ENCODE measurements at regions not wholly inside any gene's neighbourhood (a gene's known extent, or its start where the extent isn't known, plus 50 kb on each side); places are given as distances from the start of the nearest gene placed in this dataset.
A peak's percentile ranks its signal among the peaks of the same experiment; 100 is the strongest.

DNA sequence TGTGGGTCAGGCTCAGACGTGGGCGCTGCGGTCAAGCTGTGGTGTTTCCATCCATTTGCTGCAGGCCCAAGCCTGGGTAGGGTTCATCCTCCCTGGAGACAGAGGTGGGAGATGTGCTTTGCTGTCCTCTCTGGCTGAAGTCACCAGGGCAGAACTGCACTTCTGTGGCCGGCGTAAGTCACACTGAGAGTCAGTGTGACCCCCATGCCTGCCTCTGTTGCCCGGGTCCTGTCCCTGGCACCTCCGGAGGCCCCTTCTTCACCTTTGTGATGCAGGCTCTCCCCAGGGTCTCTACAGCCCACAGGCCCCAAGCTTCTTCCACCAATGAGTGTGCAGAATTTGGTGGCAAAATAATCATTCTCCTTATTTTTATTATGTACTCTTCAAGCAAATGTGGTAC lies 53.8 kb upstream of the DACT2 start:
- H3K4me3 ChIP-seq (ENCODE audit: control insufficient read depth, low read depth, low read length): no peak overlapping the region
- DNase-seq (ENCODE audit: low read depth): no peak
- TF ChIP-seq, protein P1, sequence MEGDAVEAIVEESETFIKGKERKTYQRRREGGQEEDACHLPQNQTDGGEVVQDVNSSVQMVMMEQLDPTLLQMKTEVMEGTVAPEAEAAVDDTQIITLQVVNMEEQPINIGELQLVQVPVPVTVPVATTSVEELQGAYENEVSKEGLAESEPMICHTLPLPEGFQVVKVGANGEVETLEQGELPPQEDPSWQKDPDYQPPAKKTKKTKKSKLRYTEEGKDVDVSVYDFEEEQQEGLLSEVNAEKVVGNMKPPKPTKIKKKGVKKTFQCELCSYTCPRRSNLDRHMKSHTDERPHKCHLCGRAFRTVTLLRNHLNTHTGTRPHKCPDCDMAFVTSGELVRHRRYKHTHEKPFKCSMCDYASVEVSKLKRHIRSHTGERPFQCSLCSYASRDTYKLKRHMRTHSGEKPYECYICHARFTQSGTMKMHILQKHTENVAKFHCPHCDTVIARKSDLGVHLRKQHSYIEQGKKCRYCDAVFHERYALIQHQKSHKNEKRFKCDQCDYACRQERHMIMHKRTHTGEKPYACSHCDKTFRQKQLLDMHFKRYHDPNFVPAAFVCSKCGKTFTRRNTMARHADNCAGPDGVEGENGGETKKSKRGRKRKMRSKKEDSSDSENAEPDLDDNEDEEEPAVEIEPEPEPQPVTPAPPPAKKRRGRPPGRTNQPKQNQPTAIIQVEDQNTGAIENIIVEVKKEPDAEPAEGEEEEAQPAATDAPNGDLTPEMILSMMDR (conservative IDR thresholded peaks at IDR 0.05; ENCODE audit: control insufficient read depth, insufficient read depth, low read depth, low read length): no peak

DNA sequence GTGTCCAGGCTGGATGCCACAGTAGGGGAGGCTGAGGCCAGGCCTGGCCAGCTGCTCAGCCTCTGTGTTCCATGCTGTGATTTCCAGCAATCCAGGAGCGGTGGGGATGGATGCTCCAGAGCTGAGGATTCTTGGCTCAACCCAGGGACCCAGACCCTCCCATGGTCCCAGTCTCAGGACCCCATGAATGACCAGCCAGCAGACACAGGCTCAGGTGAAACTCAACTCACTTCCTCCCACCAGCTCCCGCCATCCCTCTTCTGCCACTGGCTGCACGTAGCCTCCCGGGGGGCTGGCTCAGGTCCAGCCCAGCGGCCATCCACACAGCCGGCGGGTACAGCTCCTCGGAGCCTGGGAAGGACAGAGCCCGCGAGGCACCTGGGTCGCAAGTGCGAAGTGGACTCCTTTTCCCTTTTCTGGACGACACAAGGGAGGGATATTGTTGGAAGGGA lies 54.5 kb upstream of the DACT2 start:
- no peak for DNase-seq (ENCODE audit: low read depth)

DNA sequence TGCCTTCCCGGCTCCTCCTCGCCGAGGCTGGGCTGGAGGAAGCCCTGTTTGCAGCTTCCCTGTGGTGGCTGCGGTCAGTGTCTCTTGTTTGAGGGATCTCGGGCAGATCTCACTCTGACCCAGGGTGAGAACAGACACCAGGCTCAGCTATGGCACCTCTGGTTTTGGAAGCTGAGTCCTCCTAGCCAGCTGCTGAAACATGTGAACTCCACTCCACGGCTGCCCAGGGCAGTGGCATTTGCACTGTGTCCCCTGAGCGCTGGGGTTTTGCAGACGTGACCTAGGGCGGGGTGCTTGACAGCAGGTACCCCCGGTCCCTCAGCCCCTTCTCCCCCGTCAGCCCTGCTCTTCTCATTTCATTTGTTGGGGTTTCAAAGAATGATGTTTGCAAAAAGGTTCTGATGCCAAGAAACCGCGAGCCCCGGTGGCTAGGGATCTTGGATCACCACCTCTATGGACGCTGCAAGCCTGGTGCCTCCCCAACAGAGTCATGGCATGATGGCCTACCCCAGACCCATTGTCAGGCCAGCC lies 55.0 kb upstream of the DACT2 start:
- no peak overlapping the region for H3K4me3 ChIP-seq (ENCODE audit: control insufficient read depth, low read depth, low read length)
- TF ChIP-seq, protein P1 (conservative IDR thresholded peaks at IDR 0.05; ENCODE audit: control insufficient read depth, insufficient read depth, low read depth, low read length): no peak
- DNase-seq (ENCODE audit: low read depth): no peak

More for the DNA sequence above, 54.5 kb upstream of the DACT2 start:
- H3K4me3 ChIP-seq (ENCODE audit: control insufficient read depth, low read depth, low read length): no peak overlapping the region
- TF ChIP-seq, protein P1 (conservative IDR thresholded peaks at IDR 0.05; ENCODE audit: control insufficient read depth, insufficient read depth, low read depth, low read length): no peak

DNA sequence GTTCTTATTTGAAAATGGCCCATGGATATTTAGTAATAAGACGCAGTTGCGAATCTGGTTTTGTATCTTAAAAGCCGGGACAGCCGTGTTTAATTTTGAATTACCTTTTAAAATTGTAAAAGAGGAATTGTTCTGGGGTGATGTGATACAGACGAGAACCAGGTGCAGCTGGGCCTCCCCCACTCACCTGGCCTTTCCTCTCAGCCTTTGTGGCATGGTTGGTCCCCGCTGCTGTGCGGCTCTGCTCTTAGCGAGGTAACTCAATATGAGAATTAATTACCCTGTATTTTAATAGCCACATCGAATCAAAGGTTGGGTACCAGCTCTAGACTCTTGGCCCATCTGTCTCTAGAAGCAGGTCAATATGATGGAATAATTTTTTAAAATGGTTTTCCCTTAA lies 56.5 kb upstream of the DACT2 start:
- DNase-seq (ENCODE audit: low read depth): no peak
- no peak overlapping the region for H3K4me3 ChIP-seq (ENCODE audit: control insufficient read depth, low read depth, low read length)
- TF ChIP-seq, protein P1 (conservative IDR thresholded peaks at IDR 0.05; ENCODE audit: control insufficient read depth, insufficient read depth, low read depth, low read length): no peak

DNA sequence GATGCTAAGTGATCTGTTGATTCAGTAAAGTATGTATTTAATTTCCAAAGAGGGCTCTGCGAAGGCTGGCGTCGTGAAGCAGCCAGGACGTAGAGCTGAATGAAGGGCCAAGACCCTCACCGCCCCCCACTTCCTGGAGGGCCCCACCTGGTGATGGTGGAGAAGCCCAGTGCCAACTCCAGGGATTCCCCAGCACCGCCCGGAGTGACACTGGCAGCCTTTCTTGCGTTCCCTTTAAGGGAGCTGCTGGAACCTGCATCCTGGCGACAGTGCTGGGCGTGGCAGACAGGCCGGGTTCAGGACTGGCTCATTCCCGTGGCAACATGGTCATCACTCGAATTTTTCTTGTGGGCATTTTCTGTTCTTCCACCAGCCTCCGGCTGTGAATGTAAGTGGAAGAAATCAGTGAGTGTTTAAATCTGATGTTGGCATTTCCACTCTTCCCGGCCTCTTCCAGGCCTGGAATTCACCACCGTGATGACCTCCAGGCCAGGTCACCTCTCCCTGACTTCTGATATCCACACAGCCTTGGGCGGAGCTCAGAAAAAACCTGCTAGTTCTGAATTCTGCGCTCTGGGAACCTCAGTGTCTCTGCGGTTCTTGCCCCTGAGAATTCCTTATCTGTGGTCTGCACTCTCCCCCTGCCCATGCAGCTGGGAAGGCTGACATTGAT lies 57.4 kb upstream of the DACT2 start:
- DNase-seq (ENCODE audit: low read depth): no peak

DNA sequence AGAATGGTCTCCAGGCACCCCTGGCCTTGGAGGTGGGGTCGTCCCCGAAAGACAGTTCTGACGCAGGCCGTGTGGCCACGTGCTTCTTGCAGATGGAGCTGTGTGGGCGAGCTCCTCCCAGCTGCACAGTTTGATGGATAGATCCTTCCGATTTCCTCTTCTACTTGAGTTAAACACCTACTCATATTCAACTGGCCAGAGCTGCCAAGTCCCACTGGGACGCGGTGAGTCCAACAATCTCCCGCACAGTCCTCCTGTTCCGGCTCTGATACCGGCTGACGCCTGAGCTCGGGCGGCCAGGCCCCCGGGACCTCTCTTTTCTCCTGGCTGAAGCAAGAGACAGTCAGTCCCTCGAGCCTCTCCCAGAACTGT lies 57.9 kb upstream of the DACT2 start:
- TF ChIP-seq, protein P1 (conservative IDR thresholded peaks at IDR 0.05; ENCODE audit: control insufficient read depth, insufficient read depth, low read depth, low read length): no peak
- DNase-seq (ENCODE audit: low read depth): peak; percentile 56
- no peak overlapping the region for H3K4me3 ChIP-seq (ENCODE audit: control insufficient read depth, low read depth, low read length)

More for the DNA sequence above, 57.4 kb upstream of the DACT2 start:
- TF ChIP-seq, protein P1 (conservative IDR thresholded peaks at IDR 0.05; ENCODE audit: control insufficient read depth, insufficient read depth, low read depth, low read length): no peak
- no peak overlapping the region for H3K4me3 ChIP-seq (ENCODE audit: control insufficient read depth, low read depth, low read length)

Data from fibroblast of mammary gland (primary cell).